SU-DHL-6 (cell line): ENCODE measurements at regions not wholly inside any gene's neighbourhood (a gene's known extent, or its start where the extent isn't known, plus 50 kb on each side); places are given as distances from the start of the nearest gene placed in this dataset.

Source experiments
- CTCF ChIP-seq: fragments of 200-600 bp; sonication (generic); IDR thresholded peaks from one replicate; pipeline ENCODE4 v1.5.1; 2017; ENCODE audit warnings: antibody characterized with exemption, mild to moderate bottlenecking, low read length, moderate library complexity; ENCODE audit not compliant: insufficient read depth, poor library complexity, severe bottlenecking
- EZH2phosphoT487 ChIP-seq: fragments of 200-600 bp; sonication (generic), shearing (Covaris generic); conservative IDR thresholded peaks from 2 replicates; pipeline ENCODE4 v1.6.1; 2018; ENCODE audit warnings: mild to moderate bottlenecking, antibody characterized with exemption, low read length, moderate library complexity, mixed read lengths

- TF ChIP-seq CTCF (no peak), EZH2phosphoT487 (no peak)
Observed at GRCh38 chr4:115711575-115711974, 598.2 kb upstream of the NDST4 start.
